ENCODE measurements at regions not wholly inside any gene's neighbourhood (a gene's known extent, or its start where the extent isn't known, plus 50 kb on each side); places are given as distances from the start of the nearest gene placed in this dataset.
A peak's percentile ranks its signal among the peaks of the same experiment; 100 is the strongest.

GRCh38 chr11:127609025-127609773 is 608.6 kb upstream of the KIRREL3 start:
- Histone ChIP-seq H3K4me3 (ENCODE audit: insufficient read length, low read depth) (no peak overlapping the region), H3K27me3 (ENCODE audit: insufficient read depth, insufficient read length) (no peaks in the 10 kb centered on the region), H3K9me3 (ENCODE audit: insufficient read depth, low read length) (no peaks in the 10 kb centered on the region), H3K36me3 (ENCODE audit: insufficient read depth, insufficient read length, low read length) (no peaks in the 10 kb centered on the region), H3K9ac (ENCODE audit: insufficient read length, low read depth) (no peak overlapping the region), H3K4me1 (ENCODE audit: insufficient read depth, insufficient read length) (no peaks in the 10 kb centered on the region)
- TF ChIP-seq ZNF274 (IDR thresholded peaks at IDR 0.05; ENCODE audit: low read depth, low read length) (no peak), YY1 (IDR thresholded peaks at IDR 0.05; ENCODE audit: insufficient read depth, insufficient read length) (no peak), SUZ12 (IDR thresholded peaks at IDR 0.05; ENCODE audit: extremely low read depth, insufficient read depth, insufficient read length) (no peak)
- DNase-seq (ENCODE audit: low read depth, low spot score) = peak; percentile 22

- H3K9ac ChIP-seq (ENCODE audit: insufficient read length, low read depth) = no peak overlapping the region
- DNase-seq (ENCODE audit: low read depth, low spot score) = no peak
- H3K4me1 ChIP-seq (ENCODE audit: insufficient read depth, insufficient read length) = no peaks in the 10 kb centered on the region
- TF ChIP-seq ZNF274 (IDR thresholded peaks at IDR 0.05; ENCODE audit: low read depth, low read length) (no peak), SUZ12 (IDR thresholded peaks at IDR 0.05; ENCODE audit: extremely low read depth, insufficient read depth, insufficient read length) (no peak), YY1 (IDR thresholded peaks at IDR 0.05; ENCODE audit: insufficient read depth, insufficient read length) (no peak)
- no peaks in the 10 kb centered on the region for H3K27me3 ChIP-seq (ENCODE audit: insufficient read depth, insufficient read length)
- no peaks in the 10 kb centered on the region for H3K36me3 ChIP-seq (ENCODE audit: insufficient read depth, insufficient read length, low read length)
- no peak overlapping the region for H3K4me3 ChIP-seq (ENCODE audit: insufficient read length, low read depth)
- H3K9me3 ChIP-seq (ENCODE audit: insufficient read depth, low read length) = no peaks in the 10 kb centered on the region
Observed at GRCh38 chr11:127607487-127608085, 607.0 kb upstream of the KIRREL3 start.

- Histone ChIP-seq H3K27me3 (ENCODE audit: insufficient read depth, insufficient read length) (no peaks in the 10 kb centered on the region), H3K9me3 (ENCODE audit: insufficient read depth, low read length) (no peaks in the 10 kb centered on the region), H3K36me3 (ENCODE audit: insufficient read depth, insufficient read length, low read length) (no peaks in the 10 kb centered on the region), H3K4me1 (ENCODE audit: insufficient read depth, insufficient read length) (no peaks in the 10 kb centered on the region), H3K4me3 (ENCODE audit: insufficient read length, low read depth) (no peak overlapping the region), H3K9ac (ENCODE audit: insufficient read length, low read depth) (no peak overlapping the region)
- no peak for DNase-seq (ENCODE audit: low read depth, low spot score)
- TF ChIP-seq SUZ12 (IDR thresholded peaks at IDR 0.05; ENCODE audit: extremely low read depth, insufficient read depth, insufficient read length) (no peak), ZNF274 (IDR thresholded peaks at IDR 0.05; ENCODE audit: low read depth, low read length) (no peak), YY1 (IDR thresholded peaks at IDR 0.05; ENCODE audit: insufficient read depth, insufficient read length) (no peak)
Observed at GRCh38 chr11:127601578-127601977, 601.0 kb upstream of the KIRREL3 start.

- H3K36me3 ChIP-seq (ENCODE audit: insufficient read depth, insufficient read length, low read length) = no peaks in the 10 kb centered on the region
- H3K9me3 ChIP-seq (ENCODE audit: insufficient read depth, low read length) = no peaks in the 10 kb centered on the region
- no peaks in the 10 kb centered on the region for H3K27me3 ChIP-seq (ENCODE audit: insufficient read depth, insufficient read length)
- TF ChIP-seq SUZ12 (IDR thresholded peaks at IDR 0.05; ENCODE audit: extremely low read depth, insufficient read depth, insufficient read length) (no peak), YY1 (IDR thresholded peaks at IDR 0.05; ENCODE audit: insufficient read depth, insufficient read length) (no peak), ZNF274 (IDR thresholded peaks at IDR 0.05; ENCODE audit: low read depth, low read length) (no peak)
- no peak for DNase-seq (ENCODE audit: low read depth, low spot score)
- no peak overlapping the region for H3K4me3 ChIP-seq (ENCODE audit: insufficient read length, low read depth)
- no peak overlapping the region for H3K9ac ChIP-seq (ENCODE audit: insufficient read length, low read depth)
- H3K4me1 ChIP-seq (ENCODE audit: insufficient read depth, insufficient read length) = no peaks in the 10 kb centered on the region
Observed at GRCh38 chr11:127600674-127601073, 600.1 kb upstream of the KIRREL3 start.

- Histone ChIP-seq H3K36me3 (ENCODE audit: insufficient read depth, insufficient read length, low read length) (no peaks in the 10 kb centered on the region), H3K27me3 (ENCODE audit: insufficient read depth, insufficient read length) (no peaks in the 10 kb centered on the region), H3K9ac (ENCODE audit: insufficient read length, low read depth) (no peak overlapping the region), H3K4me3 (ENCODE audit: insufficient read length, low read depth) (no peak overlapping the region), H3K4me1 (ENCODE audit: insufficient read depth, insufficient read length) (no peaks in the 10 kb centered on the region), H3K9me3 (ENCODE audit: insufficient read depth, low read length) (no peaks in the 10 kb centered on the region)
- TF ChIP-seq SUZ12 (IDR thresholded peaks at IDR 0.05; ENCODE audit: extremely low read depth, insufficient read depth, insufficient read length) (no peak), ZNF274 (IDR thresholded peaks at IDR 0.05; ENCODE audit: low read depth, low read length) (no peak), YY1 (IDR thresholded peaks at IDR 0.05; ENCODE audit: insufficient read depth, insufficient read length) (no peak)
- DNase-seq (ENCODE audit: low read depth, low spot score) = no peak
Observed at GRCh38 chr11:127598476-127598875, 597.9 kb upstream of the KIRREL3 start.

GRCh38 chr11:127596433-127596832 is 595.9 kb upstream of the KIRREL3 start:
- Histone ChIP-seq H3K4me1 (ENCODE audit: insufficient read depth, insufficient read length) (no peaks in the 10 kb centered on the region), H3K4me3 (ENCODE audit: insufficient read length, low read depth) (no peak overlapping the region), H3K36me3 (ENCODE audit: insufficient read depth, insufficient read length, low read length) (no peaks in the 10 kb centered on the region), H3K9ac (ENCODE audit: insufficient read length, low read depth) (no peak overlapping the region), H3K27me3 (ENCODE audit: insufficient read depth, insufficient read length) (no peaks in the 10 kb centered on the region), H3K9me3 (ENCODE audit: insufficient read depth, low read length) (no peaks in the 10 kb centered on the region)
- no peak for DNase-seq (ENCODE audit: low read depth, low spot score)
- TF ChIP-seq SUZ12 (IDR thresholded peaks at IDR 0.05; ENCODE audit: extremely low read depth, insufficient read depth, insufficient read length) (no peak), YY1 (IDR thresholded peaks at IDR 0.05; ENCODE audit: insufficient read depth, insufficient read length) (no peak), ZNF274 (IDR thresholded peaks at IDR 0.05; ENCODE audit: low read depth, low read length) (no peak)

GRCh38 chr11:127592371-127592770 is 591.8 kb upstream of the KIRREL3 start:
- Histone ChIP-seq H3K4me3 (ENCODE audit: insufficient read length, low read depth) (no peak overlapping the region), H3K4me1 (ENCODE audit: insufficient read depth, insufficient read length) (no peaks in the 10 kb centered on the region), H3K9me3 (ENCODE audit: insufficient read depth, low read length) (no peaks in the 10 kb centered on the region), H3K9ac (ENCODE audit: insufficient read length, low read depth) (no peak overlapping the region), H3K27me3 (ENCODE audit: insufficient read depth, insufficient read length) (no peaks in the 10 kb centered on the region), H3K36me3 (ENCODE audit: insufficient read depth, insufficient read length, low read length) (no peaks in the 10 kb centered on the region)
- no peak for DNase-seq (ENCODE audit: low read depth, low spot score)
- TF ChIP-seq YY1 (IDR thresholded peaks at IDR 0.05; ENCODE audit: insufficient read depth, insufficient read length) = no peak
- no peak for TF ChIP-seq SUZ12 (IDR thresholded peaks at IDR 0.05; ENCODE audit: extremely low read depth, insufficient read depth, insufficient read length)
- no peak for TF ChIP-seq ZNF274 (IDR thresholded peaks at IDR 0.05; ENCODE audit: low read depth, low read length)
